HepG2 (cell line): ENCODE measurements at regions not wholly inside any gene's neighbourhood (a gene's known extent, or its start where the extent isn't known, plus 50 kb on each side); places are given as distances from the start of the nearest gene placed in this dataset.

Experiments used
- ASH2L ChIP-seq: fragments of 300-600, 200-600 bp; sonication (generic); IDR thresholded peaks from 2 replicates; pipeline ENCODE4 v1.7.0; 2017; ENCODE audit warnings: low read depth, mild to moderate bottlenecking, moderate library complexity, mixed read lengths, low read length; ENCODE audit not compliant: insufficient read length
- KMT2B ChIP-seq: IDR thresholded peaks from 2 replicates; pipeline ENCODE4 v1.6.1; 2016; ENCODE audit warnings: missing genetic modification reagents, missing compliant biosample characterization
- THAP7 ChIP-seq: sonication (generic); formaldehyde crosslinking; IDR thresholded peaks from 2 replicates; pipeline ENCODE4 v1.8.1; 2023; ENCODE audit warnings: mild to moderate bottlenecking, missing genetic modification reagents
- TMF1 ChIP-seq: sonication (generic); formaldehyde crosslinking; IDR thresholded peaks from 2 replicates; pipeline ENCODE4 v1.8.1; 2022; ENCODE audit warnings: low read depth, missing genetic modification reagents
- U2AF2 ChIP-seq: fragments of 200-400 bp; formaldehyde crosslinking; IDR thresholded peaks from 2 replicates; pipeline ENCODE4 v1.6.1; 2017; ENCODE audit warnings: low read depth, mild to moderate bottlenecking, low read length
- ZFAT ChIP-seq: sonication (generic); formaldehyde crosslinking; conservative IDR thresholded peaks from 2 replicates; pipeline ENCODE4 v1.8.1; 2023; ENCODE audit warnings: missing genetic modification reagents, inconsistent platforms
- ZNF124 ChIP-seq: sonication (generic); formaldehyde crosslinking; IDR thresholded peaks from 2 replicates; pipeline ENCODE4 v1.4.0; 2020; ENCODE audit warnings: missing genetic modification reagents
- ZNF318 ChIP-seq: sonication (generic); formaldehyde crosslinking; IDR thresholded peaks from 2 replicates; pipeline ENCODE4 v1.4.0; 2020; ENCODE audit warnings: mild to moderate bottlenecking, missing genetic modification reagents
- ZNF678 ChIP-seq: sonication (generic); formaldehyde crosslinking; IDR thresholded peaks from 2 replicates; pipeline ENCODE4 v1.4.0; 2020; ENCODE audit warnings: mild to moderate bottlenecking, missing genetic modification reagents

- TF ChIP-seq ZNF318 (CRISPR knock-in tag) (no peak), KMT2B (CRISPR knock-in tag) (no peak), ZFAT (CRISPR knock-in tag) (no peak), TMF1 (CRISPR knock-in tag) (no peak), THAP7 (CRISPR knock-in tag) (no peak), ASH2L (no peak), ZNF678 (CRISPR knock-in tag) (no peak), ZNF124 (CRISPR knock-in tag) (no peak), U2AF2 (no peak)
Observed at GRCh38 chr1:60894741-60895140, 187.6 kb upstream of the NFIA start (continued).
